ENCODE measurements at regions not wholly inside any gene's neighbourhood (a gene's known extent, or its start where the extent isn't known, plus 50 kb on each side); places are given as distances from the start of the nearest gene placed in this dataset.

DNA sequence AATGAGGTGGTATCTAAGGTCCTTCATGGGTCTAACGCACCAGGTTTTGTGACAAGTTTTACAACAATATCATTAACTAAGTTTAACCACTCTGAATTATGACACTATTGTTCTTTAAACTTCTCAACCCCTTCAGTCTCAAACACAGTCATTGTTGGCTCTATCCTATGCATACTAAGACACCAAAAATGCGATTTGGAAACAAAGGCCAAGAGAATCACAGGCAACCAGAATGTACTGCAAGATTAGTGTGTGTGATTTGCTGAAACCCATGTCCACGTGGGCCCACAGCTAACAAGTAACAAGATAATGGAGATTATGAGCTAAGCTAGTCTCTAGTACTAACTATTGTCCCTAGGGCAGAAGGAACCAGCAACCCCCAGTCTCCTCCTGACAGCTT, 142.2 kb upstream of the RANBP3L start:
- CTCF ChIA-PET, result no interaction called here
- BruUV-seq (replicated peaks), result no TSS peak
- no peak for DNase-seq (ENCODE audit: low read depth, low spot score)
- Histone ChIP-seq H3K27ac (ENCODE audit: low read length) (no peak overlapping the region), H3K36me3 (ENCODE audit: control insufficient read depth, insufficient read depth, low read length) (no peaks in the 10 kb centered on the region), H3K4me3 (ENCODE audit: low read depth in 2 of 2, low read length in 2 of 2) (no peak overlapping the region), H3K9me3 (ENCODE audit: control insufficient read depth, insufficient read depth, low read depth, low read length) (no peaks in the 10 kb centered on the region), H3K4me1 (ENCODE audit: control insufficient read depth, insufficient read depth, low read length) (no peaks in the 10 kb centered on the region), H3K27me3 (ENCODE audit: control insufficient read depth, insufficient read depth, low read length) (peaks cover 3% of the 10 kb centered on the region; the same call in 1 of the 2 replicates)
- intact Hi-C loops (cut with micrococcal nuclease; ENCODE audit: unreplicated experiment), result no loop called here
- in situ Hi-C loops (cut with HindIII; ENCODE audit: low pct_unique_long_range_greater_than_20kb, low sequenced_read_pairs), result no loop called here
- POLR2A ChIA-PET, result no interaction called here
- TF ChIP-seq, protein P1, sequence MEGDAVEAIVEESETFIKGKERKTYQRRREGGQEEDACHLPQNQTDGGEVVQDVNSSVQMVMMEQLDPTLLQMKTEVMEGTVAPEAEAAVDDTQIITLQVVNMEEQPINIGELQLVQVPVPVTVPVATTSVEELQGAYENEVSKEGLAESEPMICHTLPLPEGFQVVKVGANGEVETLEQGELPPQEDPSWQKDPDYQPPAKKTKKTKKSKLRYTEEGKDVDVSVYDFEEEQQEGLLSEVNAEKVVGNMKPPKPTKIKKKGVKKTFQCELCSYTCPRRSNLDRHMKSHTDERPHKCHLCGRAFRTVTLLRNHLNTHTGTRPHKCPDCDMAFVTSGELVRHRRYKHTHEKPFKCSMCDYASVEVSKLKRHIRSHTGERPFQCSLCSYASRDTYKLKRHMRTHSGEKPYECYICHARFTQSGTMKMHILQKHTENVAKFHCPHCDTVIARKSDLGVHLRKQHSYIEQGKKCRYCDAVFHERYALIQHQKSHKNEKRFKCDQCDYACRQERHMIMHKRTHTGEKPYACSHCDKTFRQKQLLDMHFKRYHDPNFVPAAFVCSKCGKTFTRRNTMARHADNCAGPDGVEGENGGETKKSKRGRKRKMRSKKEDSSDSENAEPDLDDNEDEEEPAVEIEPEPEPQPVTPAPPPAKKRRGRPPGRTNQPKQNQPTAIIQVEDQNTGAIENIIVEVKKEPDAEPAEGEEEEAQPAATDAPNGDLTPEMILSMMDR (IDR thresholded peaks at IDR 0.05), result no peak
- TF ChIP-seq SIN3A (IDR thresholded peaks at IDR 0.05; ENCODE audit: borderline replicate concordance, insufficient read depth, low read depth, low read length), result no peak
- TF ChIP-seq TCF7L2 (IDR thresholded peaks at IDR 0.05; ENCODE audit: low read depth, low read length), result no peak
- no peak for TF ChIP-seq POLR2AphosphoS5 (IDR thresholded peaks at IDR 0.05; ENCODE audit: low read depth, low read length)
- TF ChIP-seq, protein P2, sequence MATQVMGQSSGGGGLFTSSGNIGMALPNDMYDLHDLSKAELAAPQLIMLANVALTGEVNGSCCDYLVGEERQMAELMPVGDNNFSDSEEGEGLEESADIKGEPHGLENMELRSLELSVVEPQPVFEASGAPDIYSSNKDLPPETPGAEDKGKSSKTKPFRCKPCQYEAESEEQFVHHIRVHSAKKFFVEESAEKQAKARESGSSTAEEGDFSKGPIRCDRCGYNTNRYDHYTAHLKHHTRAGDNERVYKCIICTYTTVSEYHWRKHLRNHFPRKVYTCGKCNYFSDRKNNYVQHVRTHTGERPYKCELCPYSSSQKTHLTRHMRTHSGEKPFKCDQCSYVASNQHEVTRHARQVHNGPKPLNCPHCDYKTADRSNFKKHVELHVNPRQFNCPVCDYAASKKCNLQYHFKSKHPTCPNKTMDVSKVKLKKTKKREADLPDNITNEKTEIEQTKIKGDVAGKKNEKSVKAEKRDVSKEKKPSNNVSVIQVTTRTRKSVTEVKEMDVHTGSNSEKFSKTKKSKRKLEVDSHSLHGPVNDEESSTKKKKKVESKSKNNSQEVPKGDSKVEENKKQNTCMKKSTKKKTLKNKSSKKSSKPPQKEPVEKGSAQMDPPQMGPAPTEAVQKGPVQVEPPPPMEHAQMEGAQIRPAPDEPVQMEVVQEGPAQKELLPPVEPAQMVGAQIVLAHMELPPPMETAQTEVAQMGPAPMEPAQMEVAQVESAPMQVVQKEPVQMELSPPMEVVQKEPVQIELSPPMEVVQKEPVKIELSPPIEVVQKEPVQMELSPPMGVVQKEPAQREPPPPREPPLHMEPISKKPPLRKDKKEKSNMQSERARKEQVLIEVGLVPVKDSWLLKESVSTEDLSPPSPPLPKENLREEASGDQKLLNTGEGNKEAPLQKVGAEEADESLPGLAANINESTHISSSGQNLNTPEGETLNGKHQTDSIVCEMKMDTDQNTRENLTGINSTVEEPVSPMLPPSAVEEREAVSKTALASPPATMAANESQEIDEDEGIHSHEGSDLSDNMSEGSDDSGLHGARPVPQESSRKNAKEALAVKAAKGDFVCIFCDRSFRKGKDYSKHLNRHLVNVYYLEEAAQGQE (IDR thresholded peaks at IDR 0.05; ENCODE audit: insufficient read depth in 1 of 2, low read depth in 2 of 2, low read length in 1 of 2), result no peak
- no peak for ATAC-seq

DNA sequence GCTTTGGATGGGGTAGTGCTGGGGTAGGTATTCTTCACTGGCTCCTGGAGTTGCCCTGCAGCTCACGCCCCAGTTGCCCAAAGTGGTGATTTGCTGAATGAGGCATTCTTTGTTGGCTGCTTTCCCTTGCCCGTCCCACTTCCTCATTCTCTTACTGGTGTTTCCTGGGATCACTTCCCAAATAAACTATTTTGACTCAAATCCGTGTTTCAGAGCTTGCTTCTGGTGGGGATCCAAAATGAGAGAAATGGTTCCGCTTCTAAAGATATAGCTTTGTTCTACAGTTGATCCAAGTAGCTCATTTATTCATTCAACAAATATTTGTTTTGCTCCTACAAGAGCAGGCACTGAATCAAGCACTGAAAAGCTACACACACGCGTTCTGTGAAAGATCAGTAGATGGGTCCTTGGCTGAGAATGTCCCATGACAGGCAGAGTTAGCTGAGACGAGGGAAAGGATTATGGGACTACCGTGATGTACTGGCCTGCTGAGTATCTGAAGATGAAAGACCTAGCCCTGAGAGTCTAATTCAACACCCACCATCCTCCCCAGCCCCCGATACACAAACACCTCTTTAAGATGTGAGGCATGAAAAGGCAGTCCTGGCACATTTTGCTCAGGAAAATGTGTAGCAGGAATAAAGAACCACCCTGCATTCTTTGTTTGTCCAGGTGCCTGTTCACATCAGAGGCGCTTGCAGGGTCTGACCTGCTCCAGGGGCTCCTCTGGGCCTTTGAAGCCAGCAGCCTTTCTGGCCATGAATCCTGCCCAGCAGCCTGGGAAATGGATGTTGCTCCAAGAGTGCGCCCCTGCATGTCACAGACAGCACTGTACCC, 143.1 kb upstream of the RANBP3L start:
- CTCF ChIA-PET, result interaction anchor here (0.6 kb wide), 1 partner anchor 206 kb away, joined by 3 read pairs; no protein-coding TSS in a partner anchor
- POLR2A ChIA-PET, result no interaction called here
- Histone ChIP-seq H3K4me3 (ENCODE audit: low read depth in 2 of 2, low read length in 2 of 2) (no peak overlapping the region), H3K27ac (ENCODE audit: low read length) (no peak overlapping the region), H3K27me3 (ENCODE audit: control insufficient read depth, insufficient read depth, low read length) (peaks cover 3% of the 10 kb centered on the region; the same call in 1 of the 2 replicates), H3K4me1 (ENCODE audit: control insufficient read depth, insufficient read depth, low read length) (no peaks in the 10 kb centered on the region), H3K9me3 (ENCODE audit: control insufficient read depth, insufficient read depth, low read depth, low read length) (no peaks in the 10 kb centered on the region), H3K36me3 (ENCODE audit: control insufficient read depth, insufficient read depth, low read length) (no peaks in the 10 kb centered on the region)
- ATAC-seq (no peak), DNase-seq (ENCODE audit: low read depth, low spot score) (no peak)
- no peak for TF ChIP-seq TCF7L2 (IDR thresholded peaks at IDR 0.05; ENCODE audit: low read depth, low read length)
- no peak for TF ChIP-seq SIN3A (IDR thresholded peaks at IDR 0.05; ENCODE audit: borderline replicate concordance, insufficient read depth, low read depth, low read length)
- TF ChIP-seq, protein P2 (IDR thresholded peaks at IDR 0.05; ENCODE audit: insufficient read depth in 1 of 2, low read depth in 2 of 2, low read length in 1 of 2), result no peak
- TF ChIP-seq, protein P1 (IDR thresholded peaks at IDR 0.05), result no peak
- no peak for TF ChIP-seq POLR2AphosphoS5 (IDR thresholded peaks at IDR 0.05; ENCODE audit: low read depth, low read length)
- no TSS peak for BruUV-seq (replicated peaks)
- intact Hi-C loops (cut with micrococcal nuclease; ENCODE audit: unreplicated experiment), result no loop called here
- in situ Hi-C loops (cut with HindIII; ENCODE audit: low pct_unique_long_range_greater_than_20kb, low sequenced_read_pairs), result no loop called here

All from Panc1 (cell line).